Epithelial cell of esophagus (primary cell): ENCODE measurements at regions not wholly inside any gene's neighbourhood (a gene's known extent, or its start where the extent isn't known, plus 50 kb on each side); places are given as distances from the start of the nearest gene placed in this dataset.
A peak's percentile ranks its signal among the peaks of the same experiment; 100 is the strongest.

ENCODE experiments used
- DNase-seq: peaks from one replicate; pipeline ENCODE4 v3.0.0; 2010; ENCODE audit warnings: low read depth
- H3K4me3 ChIP-seq: 2 replicates; pipeline ENCODE4 v1.5.1; 2011; ENCODE audit warnings: mild to moderate bottlenecking, low read length, control low read depth
- TF ChIP-seq, protein P1 (sequence below): IDR thresholded peaks from 2 replicates; pipeline ENCODE4 v1.5.1; 2011; ENCODE audit warnings: low read depth, mild to moderate bottlenecking, low read length, control low read depth, inconsistent platforms; ENCODE audit not compliant: insufficient read depth; ENCODE audit errors: missing control alignments

- TF ChIP-seq, protein P1, sequence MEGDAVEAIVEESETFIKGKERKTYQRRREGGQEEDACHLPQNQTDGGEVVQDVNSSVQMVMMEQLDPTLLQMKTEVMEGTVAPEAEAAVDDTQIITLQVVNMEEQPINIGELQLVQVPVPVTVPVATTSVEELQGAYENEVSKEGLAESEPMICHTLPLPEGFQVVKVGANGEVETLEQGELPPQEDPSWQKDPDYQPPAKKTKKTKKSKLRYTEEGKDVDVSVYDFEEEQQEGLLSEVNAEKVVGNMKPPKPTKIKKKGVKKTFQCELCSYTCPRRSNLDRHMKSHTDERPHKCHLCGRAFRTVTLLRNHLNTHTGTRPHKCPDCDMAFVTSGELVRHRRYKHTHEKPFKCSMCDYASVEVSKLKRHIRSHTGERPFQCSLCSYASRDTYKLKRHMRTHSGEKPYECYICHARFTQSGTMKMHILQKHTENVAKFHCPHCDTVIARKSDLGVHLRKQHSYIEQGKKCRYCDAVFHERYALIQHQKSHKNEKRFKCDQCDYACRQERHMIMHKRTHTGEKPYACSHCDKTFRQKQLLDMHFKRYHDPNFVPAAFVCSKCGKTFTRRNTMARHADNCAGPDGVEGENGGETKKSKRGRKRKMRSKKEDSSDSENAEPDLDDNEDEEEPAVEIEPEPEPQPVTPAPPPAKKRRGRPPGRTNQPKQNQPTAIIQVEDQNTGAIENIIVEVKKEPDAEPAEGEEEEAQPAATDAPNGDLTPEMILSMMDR = no peak
- H3K4me3 ChIP-seq = no peak overlapping the region
- DNase-seq = no peak
Measured at GRCh38 chr7:41858201-41858600, 155.3 kb upstream of the INHBA start.

GRCh38 chr7:41855798-41856197 is 152.9 kb upstream of the INHBA start:
- peak; percentile 42 for DNase-seq
- TF ChIP-seq, protein P1 = no peak
- no peak overlapping the region for H3K4me3 ChIP-seq

DNA sequence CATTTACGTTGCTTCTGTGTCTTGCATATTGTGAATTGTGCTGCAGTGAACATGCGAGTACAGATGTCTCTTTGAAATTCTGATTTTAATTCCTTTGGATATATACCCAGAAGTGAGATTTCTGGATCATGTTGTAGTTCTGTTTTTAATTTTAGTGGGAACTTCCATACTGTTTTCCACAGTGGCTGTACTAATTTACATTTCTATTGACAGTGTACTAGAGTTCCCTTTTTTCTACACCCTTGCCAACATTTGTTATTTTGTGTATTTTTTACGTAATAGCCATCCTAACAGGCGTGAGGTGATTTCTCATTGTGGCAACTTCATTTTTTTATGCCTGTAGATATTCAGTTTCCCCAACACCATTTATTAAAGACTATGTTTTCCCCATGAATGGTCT is 144.7 kb upstream of the INHBA start:
- no peak for DNase-seq
- TF ChIP-seq, protein P1 = no peak
- H3K4me3 ChIP-seq = no peak overlapping the region

- no peak for DNase-seq
- TF ChIP-seq, protein P1 = no peak
- no peak overlapping the region for H3K4me3 ChIP-seq
Measured at GRCh38 chr7:41847151-41847550, 144.3 kb upstream of the INHBA start.

- TF ChIP-seq, protein P1 = no peak
- peak; percentile 81 for DNase-seq
Measured at GRCh38 chr7:41842956-41843355, 140.1 kb upstream of the INHBA start.

GRCh38 chr7:41837916-41838315 is 135.0 kb upstream of the INHBA start:
- H3K4me3 ChIP-seq = no peak overlapping the region
- TF ChIP-seq, protein P1 = no peak
- no peak for DNase-seq

More at GRCh38 chr7:41842956-41843355, 140.1 kb upstream of the INHBA start:
- H3K4me3 ChIP-seq = no peak overlapping the region

- DNase-seq = no peak
- TF ChIP-seq, protein P1 = no peak
- no peak overlapping the region for H3K4me3 ChIP-seq
Measured at GRCh38 chr7:41835976-41836530, 133.2 kb upstream of the INHBA start.
